Osteoblast (primary cell): ENCODE measurements at regions not wholly inside any gene's neighbourhood (a gene's known extent, or its start where the extent isn't known, plus 50 kb on each side); places are given as distances from the start of the nearest gene placed in this dataset.

Experiments
- DNase-seq: peaks from one replicate; pipeline ENCODE4 v3.0.0; 2011; ENCODE audit warnings: low spot score, mixed read lengths; ENCODE audit not compliant: insufficient read length; ENCODE audit errors: missing footprints
- H2AFZ ChIP-seq: 2 replicates; pipeline ENCODE4 v1.6.0; 2011; ENCODE audit warnings: mild to moderate bottlenecking, low read length
- H3K27ac ChIP-seq: 2 replicates; pipeline ENCODE4 v1.5.1; 2011; ENCODE audit warnings: mild to moderate bottlenecking, low read depth, low read length, moderate library complexity
- H3K27me3 ChIP-seq: 2 replicates; pipeline ENCODE4 v1.6.0; 2012; ENCODE audit warnings: mild to moderate bottlenecking, control low read depth, inconsistent platforms, low read length, moderate library complexity; ENCODE audit not compliant: insufficient read depth
- H3K36me3 ChIP-seq: 2 replicates; pipeline ENCODE4 v1.5.1; 2011; ENCODE audit warnings: mild to moderate bottlenecking, low read length, control low read depth, moderate library complexity; ENCODE audit not compliant: insufficient read depth
- H3K4me1 ChIP-seq: 2 replicates; pipeline ENCODE4 v1.5.1; 2011; ENCODE audit warnings: mild to moderate bottlenecking, low read length, control low read depth, moderate library complexity; ENCODE audit not compliant: insufficient read depth
- H3K4me2 ChIP-seq: 2 replicates; pipeline ENCODE4 v1.6.0; 2011; ENCODE audit warnings: mild to moderate bottlenecking, low read length; ENCODE audit not compliant: insufficient read depth
- H3K4me3 ChIP-seq: fragments of 200-600 bp; sonication (generic); 3 replicates; pipeline ENCODE4 v1.5.1; 2012; ENCODE audit warnings: mild to moderate bottlenecking, low read length, inconsistent platforms; ENCODE audit not compliant: insufficient read depth
- H3K79me2 ChIP-seq: 2 replicates; pipeline ENCODE4 v1.6.0; 2012; ENCODE audit warnings: mild to moderate bottlenecking, low read length, control low read depth, inconsistent platforms; ENCODE audit not compliant: insufficient read depth
- H3K9me3 ChIP-seq: 2 replicates; pipeline ENCODE4 v1.5.1; 2011; ENCODE audit warnings: low read depth, low read length, control low read depth
- H4K20me1 ChIP-seq: 2 replicates; pipeline ENCODE4 v1.6.0; 2012; ENCODE audit warnings: mild to moderate bottlenecking, low read length, control low read depth; ENCODE audit not compliant: insufficient read depth
- CTCF ChIP-seq: IDR thresholded peaks from 2 replicates; pipeline ENCODE4 v1.5.1; 2011; ENCODE audit warnings: mild to moderate bottlenecking, low read depth, low read length, moderate library complexity; ENCODE audit errors: extremely low read depth

- Histone ChIP-seq H3K36me3 (no peaks in the 10 kb centered on the region), H3K79me2 (no peaks in the 10 kb centered on the region), H3K4me1 (no peaks in the 10 kb centered on the region), H3K27me3 (no peaks in the 10 kb centered on the region), H2AFZ (no peak overlapping the region), H3K9me3 (no peaks in the 10 kb centered on the region), H3K27ac (no peak overlapping the region), H3K4me3 (no peak overlapping the region), H3K4me2 (no peak overlapping the region), H4K20me1 (no peaks in the 10 kb centered on the region)
- no peak for TF ChIP-seq CTCF
- no peak for DNase-seq
Observed at GRCh38 chr11:116472651-116473050, 300.1 kb downstream of the BUD13 start.

- DNase-seq: no peak
- no peaks in the 10 kb centered on the region for H4K20me1 ChIP-seq
- no peaks in the 10 kb centered on the region for H3K79me2 ChIP-seq
- H3K9me3 ChIP-seq: no peaks in the 10 kb centered on the region
- no peak overlapping the region for H3K27ac ChIP-seq
- H3K4me3 ChIP-seq: no peak overlapping the region
- H3K4me1 ChIP-seq: no peaks in the 10 kb centered on the region
- H3K36me3 ChIP-seq: no peaks in the 10 kb centered on the region
- H3K27me3 ChIP-seq: no peaks in the 10 kb centered on the region
- no peak overlapping the region for H3K4me2 ChIP-seq
- H2AFZ ChIP-seq: no peak overlapping the region
- no peak for TF ChIP-seq CTCF
Observed at GRCh38 chr11:116471608-116472256, 301.1 kb downstream of the BUD13 start.

- H3K27ac ChIP-seq: no peak overlapping the region
- H3K4me1 ChIP-seq: no peaks in the 10 kb centered on the region
- no peaks in the 10 kb centered on the region for H4K20me1 ChIP-seq
- H3K4me2 ChIP-seq: no peak overlapping the region
- H2AFZ ChIP-seq: no peak overlapping the region
- no peaks in the 10 kb centered on the region for H3K79me2 ChIP-seq
- TF ChIP-seq CTCF: no peak
- no peaks in the 10 kb centered on the region for H3K36me3 ChIP-seq
- no peaks in the 10 kb centered on the region for H3K27me3 ChIP-seq
- no peaks in the 10 kb centered on the region for H3K9me3 ChIP-seq
- H3K4me3 ChIP-seq: no peak overlapping the region
- DNase-seq: no peak
Observed at GRCh38 chr11:116468699-116469098, 304.1 kb downstream of the BUD13 start.

GRCh38 chr11:116467823-116468222 is 305.0 kb downstream of the BUD13 start:
- Histone ChIP-seq H3K36me3 (no peaks in the 10 kb centered on the region), H3K79me2 (no peaks in the 10 kb centered on the region)
- no peak for DNase-seq

More at GRCh38 chr11:116467823-116468222, 305.0 kb downstream of the BUD13 start:
- H3K9me3 ChIP-seq: no peaks in the 10 kb centered on the region
- no peaks in the 10 kb centered on the region for H3K27me3 ChIP-seq
- H2AFZ ChIP-seq: no peak overlapping the region
- H4K20me1 ChIP-seq: no peaks in the 10 kb centered on the region
- no peak overlapping the region for H3K27ac ChIP-seq
- no peak overlapping the region for H3K4me2 ChIP-seq
- H3K4me3 ChIP-seq: no peak overlapping the region
- no peak for TF ChIP-seq CTCF
- H3K4me1 ChIP-seq: no peaks in the 10 kb centered on the region
